ENCODE measurements at regions not wholly inside any gene's neighbourhood (a gene's known extent, or its start where the extent isn't known, plus 50 kb on each side); places are given as distances from the start of the nearest gene placed in this dataset.
A peak's percentile ranks its signal among the peaks of the same experiment; 100 is the strongest.

DNA sequence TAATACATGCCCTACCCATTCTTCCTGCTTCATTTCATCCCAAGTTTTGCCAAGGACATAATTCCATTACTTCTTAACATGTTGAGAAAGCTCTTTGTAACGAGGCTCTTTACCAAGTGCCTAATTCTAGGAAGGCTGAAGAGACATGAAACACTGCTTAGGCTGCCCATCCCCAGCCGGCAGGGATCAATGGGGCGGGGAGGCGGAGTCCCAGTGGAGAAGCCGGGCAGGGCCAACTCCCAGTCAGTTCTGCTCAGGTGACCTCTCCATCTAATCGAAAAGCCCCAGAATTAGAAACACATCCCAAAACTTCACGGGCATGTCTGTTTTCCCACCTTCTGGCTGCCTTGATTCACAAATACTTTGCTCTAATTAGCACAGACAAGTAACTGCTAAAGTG lies 89.5 kb upstream of the LYZL1 start:
- Histone ChIP-seq H3K27me3 (replicated peaks; ENCODE audit: insufficient read depth, low read length) (no peaks in the 10 kb centered on the region), H3K4me2 (ENCODE audit: low read depth, low read length) (no peak overlapping the region; the same call in 1 of the 2 replicates), H3K9ac (ENCODE audit: low read length) (no peak overlapping the region), H2AFZ (ENCODE audit: low read length) (no peak overlapping the region), H3F3A (ENCODE audit: insufficient read depth, low read length) (no peaks in the 10 kb centered on the region), H3K79me2 (ENCODE audit: low read length) (no peaks in the 10 kb centered on the region), H4K20me1 (ENCODE audit: insufficient read depth, low read length) (no peaks in the 10 kb centered on the region), H3K27ac (ENCODE audit: low read length) (no peak overlapping the region), H3K9me2 (replicated peaks; ENCODE audit: insufficient read depth, low read length) (no peaks in the 10 kb centered on the region), H3K4me3 (ENCODE audit: low read length) (no peak overlapping the region), H3K36me3 (replicated peaks; ENCODE audit: insufficient read depth, low read length) (no peaks in the 10 kb centered on the region), H3K9me3 (replicated peaks; ENCODE audit: insufficient read depth, low read length) (no peaks in the 10 kb centered on the region), H3K4me1 (ENCODE audit: low read length) (0 out of 2 replicates have a peak, but pooled peaks cover 4% of the 10 kb centered on the region)
- TF ChIP-seq EZH2phosphoT487 (IDR thresholded peaks at IDR 0.05; ENCODE audit: low read length) (no peak), EZH2 (optimal IDR thresholded peaks at IDR 0.05; ENCODE audit: low read depth, low read length) (no peak)
- TF ChIP-seq, protein P1, sequence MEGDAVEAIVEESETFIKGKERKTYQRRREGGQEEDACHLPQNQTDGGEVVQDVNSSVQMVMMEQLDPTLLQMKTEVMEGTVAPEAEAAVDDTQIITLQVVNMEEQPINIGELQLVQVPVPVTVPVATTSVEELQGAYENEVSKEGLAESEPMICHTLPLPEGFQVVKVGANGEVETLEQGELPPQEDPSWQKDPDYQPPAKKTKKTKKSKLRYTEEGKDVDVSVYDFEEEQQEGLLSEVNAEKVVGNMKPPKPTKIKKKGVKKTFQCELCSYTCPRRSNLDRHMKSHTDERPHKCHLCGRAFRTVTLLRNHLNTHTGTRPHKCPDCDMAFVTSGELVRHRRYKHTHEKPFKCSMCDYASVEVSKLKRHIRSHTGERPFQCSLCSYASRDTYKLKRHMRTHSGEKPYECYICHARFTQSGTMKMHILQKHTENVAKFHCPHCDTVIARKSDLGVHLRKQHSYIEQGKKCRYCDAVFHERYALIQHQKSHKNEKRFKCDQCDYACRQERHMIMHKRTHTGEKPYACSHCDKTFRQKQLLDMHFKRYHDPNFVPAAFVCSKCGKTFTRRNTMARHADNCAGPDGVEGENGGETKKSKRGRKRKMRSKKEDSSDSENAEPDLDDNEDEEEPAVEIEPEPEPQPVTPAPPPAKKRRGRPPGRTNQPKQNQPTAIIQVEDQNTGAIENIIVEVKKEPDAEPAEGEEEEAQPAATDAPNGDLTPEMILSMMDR (IDR thresholded peaks at IDR 0.05; ENCODE audit: low read length), result no peak
- no peak for DNase-seq

DNA sequence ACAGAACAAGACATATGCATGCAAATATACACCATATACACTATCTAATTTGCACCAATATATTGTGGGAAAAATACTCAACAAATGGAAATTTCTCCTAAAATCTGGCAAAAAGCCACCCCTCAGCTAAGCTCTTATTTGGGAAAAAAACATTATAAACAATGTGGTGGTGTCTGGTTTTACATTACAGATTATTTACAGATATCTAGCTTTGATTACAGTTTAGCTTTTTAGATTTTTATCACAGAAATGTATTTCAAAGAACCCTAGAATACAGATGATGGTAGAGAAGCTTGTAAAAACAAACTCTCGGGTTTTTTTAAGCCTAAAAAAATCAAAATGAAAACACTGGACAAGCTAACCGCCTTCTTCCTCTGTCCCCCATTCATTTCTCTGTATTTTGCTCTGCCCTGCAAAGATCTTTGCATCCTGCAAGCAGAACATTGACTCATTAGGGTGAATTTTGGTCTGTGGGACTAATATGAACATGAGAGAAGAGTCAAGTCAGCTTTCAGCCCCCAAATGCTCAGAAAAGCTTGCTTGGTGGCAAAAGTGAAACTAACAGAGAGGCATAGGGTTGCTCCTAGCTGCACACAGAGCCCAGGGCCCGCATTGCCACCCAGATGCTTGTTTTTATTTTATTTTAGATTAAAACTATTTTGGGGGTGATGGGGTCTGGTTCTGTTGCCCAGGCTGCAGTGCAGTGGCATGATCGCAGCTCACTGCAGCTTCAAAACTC lies 88.8 kb upstream of the LYZL1 start:
- peak overlapping the region; percentile 73 for H3K4me2 ChIP-seq (ENCODE audit: low read depth, low read length)
- H3K9ac ChIP-seq (ENCODE audit: low read length), result no peak overlapping the region; the same call in 1 of the 2 replicates
- H2AFZ ChIP-seq (ENCODE audit: low read length), result peak overlapping the region; percentile 71

GRCh38 chr10:29202386-29202940 lies 86.4 kb upstream of the LYZL1 start:
- Histone ChIP-seq H3K9me3 (replicated peaks; ENCODE audit: insufficient read depth, low read length) (no peaks in the 10 kb centered on the region), H2AFZ (ENCODE audit: low read length) (no peak overlapping the region), H3K79me2 (ENCODE audit: low read length) (no peaks in the 10 kb centered on the region), H4K20me1 (ENCODE audit: insufficient read depth, low read length) (no peaks in the 10 kb centered on the region), H3K9me2 (replicated peaks; ENCODE audit: insufficient read depth, low read length) (no peaks in the 10 kb centered on the region), H3F3A (ENCODE audit: insufficient read depth, low read length) (no peaks in the 10 kb centered on the region), H3K9ac (ENCODE audit: low read length) (no peak overlapping the region), H3K27ac (ENCODE audit: low read length) (no peak overlapping the region), H3K4me3 (ENCODE audit: low read length) (no peak overlapping the region), H3K27me3 (replicated peaks; ENCODE audit: insufficient read depth, low read length) (no peaks in the 10 kb centered on the region), H3K4me2 (ENCODE audit: low read depth, low read length) (no peak overlapping the region), H3K36me3 (replicated peaks; ENCODE audit: insufficient read depth, low read length) (no peaks in the 10 kb centered on the region), H3K4me1 (ENCODE audit: low read length) (0 out of 2 replicates have a peak, but pooled peaks cover 4% of the 10 kb centered on the region)
- DNase-seq, result no peak
- TF ChIP-seq, protein P1 (IDR thresholded peaks at IDR 0.05; ENCODE audit: low read length), result no peak
- TF ChIP-seq EZH2 (optimal IDR thresholded peaks at IDR 0.05; ENCODE audit: low read depth, low read length) (no peak), EZH2phosphoT487 (IDR thresholded peaks at IDR 0.05; ENCODE audit: low read length) (no peak)

More for the DNA sequence above, 88.8 kb upstream of the LYZL1 start:
- H3K4me1 ChIP-seq (ENCODE audit: low read length), result 0 out of 2 replicates have a peak, but pooled peaks cover 4% of the 10 kb centered on the region
- no peaks in the 10 kb centered on the region for H4K20me1 ChIP-seq (ENCODE audit: insufficient read depth, low read length)
- TF ChIP-seq EZH2phosphoT487 (IDR thresholded peaks at IDR 0.05; ENCODE audit: low read length) (no peak), EZH2 (optimal IDR thresholded peaks at IDR 0.05; ENCODE audit: low read depth, low read length) (no peak)
- TF ChIP-seq, protein P1 (IDR thresholded peaks at IDR 0.05; ENCODE audit: low read length), result no peak
- peak; percentile 41 for DNase-seq
- H3K79me2 ChIP-seq (ENCODE audit: low read length), result no peaks in the 10 kb centered on the region
- H3F3A ChIP-seq (ENCODE audit: insufficient read depth, low read length), result no peaks in the 10 kb centered on the region
- H3K27me3 ChIP-seq (replicated peaks; ENCODE audit: insufficient read depth, low read length), result no peaks in the 10 kb centered on the region
- no peaks in the 10 kb centered on the region for H3K9me2 ChIP-seq (replicated peaks; ENCODE audit: insufficient read depth, low read length)
- H3K9me3 ChIP-seq (replicated peaks; ENCODE audit: insufficient read depth, low read length), result no peaks in the 10 kb centered on the region
- H3K36me3 ChIP-seq (replicated peaks; ENCODE audit: insufficient read depth, low read length), result no peaks in the 10 kb centered on the region
- H3K27ac ChIP-seq (ENCODE audit: low read length), result no peak overlapping the region
- peak overlapping the region; percentile 46; the same call in 1 of the 2 replicates for H3K4me3 ChIP-seq (ENCODE audit: low read length)
